Skeletal muscle satellite cell (primary cell): ENCODE measurements at regions not wholly inside any gene's neighbourhood (a gene's known extent, or its start where the extent isn't known, plus 50 kb on each side); places are given as distances from the start of the nearest gene placed in this dataset.

Experiments
- H3K27me3 ChIP-seq: 2 replicates; pipeline ENCODE4 v1.7.0; 2013; ENCODE audit warnings: low read length; ENCODE audit not compliant: control insufficient read depth, insufficient read depth
- H3K36me3 ChIP-seq: 2 replicates; pipeline ENCODE4 v1.7.0; 2013; ENCODE audit warnings: mild to moderate bottlenecking, control low read depth, low read length; ENCODE audit not compliant: insufficient read depth
- H3K4me1 ChIP-seq: 2 replicates; pipeline ENCODE4 v1.7.0; 2013; ENCODE audit warnings: low read length; ENCODE audit not compliant: control insufficient read depth, insufficient read depth
- H3K4me2 ChIP-seq: 2 replicates; pipeline ENCODE4 v1.7.0; 2013; ENCODE audit warnings: mild to moderate bottlenecking, low read length
- H3K4me3 ChIP-seq: 2 replicates; pipeline ENCODE4 v1.7.0; 2013; ENCODE audit warnings: low read length
- H3K9ac ChIP-seq: 2 replicates; pipeline ENCODE4 v1.7.0; 2013; ENCODE audit warnings: mild to moderate bottlenecking, low read depth, low read length, moderate library complexity
- H3K9me3 ChIP-seq: replicated peaks from 2 replicates; pipeline ENCODE4 v1.7.0; 2013; ENCODE audit warnings: mild to moderate bottlenecking, control low read depth, low read length

- H3K4me3 ChIP-seq: no peak overlapping the region
- no peaks in the 10 kb centered on the region for H3K4me1 ChIP-seq
- no peak overlapping the region for H3K9ac ChIP-seq
- no peaks in the 10 kb centered on the region for H3K36me3 ChIP-seq
- no peak overlapping the region for H3K4me2 ChIP-seq
- no peaks in the 10 kb centered on the region for H3K9me3 ChIP-seq
- H3K27me3 ChIP-seq: peaks cover 16% of the 10 kb centered on the region
These were observed 608.1 kb downstream of the QKI start for GRCh38 chr6:164022632-164023031.

- no peak overlapping the region for H3K9ac ChIP-seq
These were observed 607.2 kb downstream of the QKI start for GRCh38 chr6:164021589-164022250.

GRCh38 chr6:164020142-164020541, 605.6 kb downstream of the QKI start:
- Histone ChIP-seq H3K9ac (no peak overlapping the region), H3K4me3 (no peak overlapping the region), H3K4me2 (no peak overlapping the region), H3K4me1 (no peaks in the 10 kb centered on the region), H3K27me3 (peaks cover 16% of the 10 kb centered on the region), H3K36me3 (no peaks in the 10 kb centered on the region), H3K9me3 (no peaks in the 10 kb centered on the region)

More at GRCh38 chr6:164021589-164022250, 607.2 kb downstream of the QKI start:
- Histone ChIP-seq H3K4me3 (no peak overlapping the region), H3K4me2 (no peak overlapping the region), H3K36me3 (no peaks in the 10 kb centered on the region), H3K4me1 (no peaks in the 10 kb centered on the region), H3K9me3 (no peaks in the 10 kb centered on the region), H3K27me3 (peaks cover 16% of the 10 kb centered on the region)

GRCh38 chr6:164018133-164018532, 603.6 kb downstream of the QKI start:
- H3K9ac ChIP-seq: no peak overlapping the region
- peaks cover 10% of the 10 kb centered on the region for H3K27me3 ChIP-seq
- no peak overlapping the region for H3K4me3 ChIP-seq
- H3K4me1 ChIP-seq: no peaks in the 10 kb centered on the region
- H3K4me2 ChIP-seq: no peak overlapping the region
- H3K9me3 ChIP-seq: no peaks in the 10 kb centered on the region
- H3K36me3 ChIP-seq: no peaks in the 10 kb centered on the region

- no peak overlapping the region for H3K9ac ChIP-seq
- H3K4me2 ChIP-seq: no peak overlapping the region
- H3K4me1 ChIP-seq: no peaks in the 10 kb centered on the region
- no peaks in the 10 kb centered on the region for H3K27me3 ChIP-seq
- H3K9me3 ChIP-seq: no peaks in the 10 kb centered on the region
- H3K4me3 ChIP-seq: no peak overlapping the region
- H3K36me3 ChIP-seq: no peaks in the 10 kb centered on the region
These were observed 601.5 kb downstream of the QKI start for GRCh38 chr6:164016056-164016455.

- no peak overlapping the region for H3K9ac ChIP-seq
- H3K4me3 ChIP-seq: no peak overlapping the region
- no peaks in the 10 kb centered on the region for H3K4me1 ChIP-seq
- H3K27me3 ChIP-seq: no peaks in the 10 kb centered on the region
- no peaks in the 10 kb centered on the region for H3K36me3 ChIP-seq
- no peaks in the 10 kb centered on the region for H3K9me3 ChIP-seq
- H3K4me2 ChIP-seq: no peak overlapping the region
These were observed 600.6 kb downstream of the QKI start for GRCh38 chr6:164015088-164015484.

GRCh38 chr6:164014346-164015087, 600.0 kb downstream of the QKI start:
- no peaks in the 10 kb centered on the region for H3K36me3 ChIP-seq
- no peak overlapping the region for H3K9ac ChIP-seq
- H3K4me1 ChIP-seq: no peaks in the 10 kb centered on the region
- H3K4me3 ChIP-seq: no peak overlapping the region
- no peaks in the 10 kb centered on the region for H3K27me3 ChIP-seq
- no peaks in the 10 kb centered on the region for H3K9me3 ChIP-seq
- no peak overlapping the region for H3K4me2 ChIP-seq

GRCh38 chr6:164013480-164014208, 599.1 kb downstream of the QKI start:
- no peak overlapping the region for H3K4me2 ChIP-seq
- no peaks in the 10 kb centered on the region for H3K27me3 ChIP-seq
- H3K9ac ChIP-seq: no peak overlapping the region
- H3K4me3 ChIP-seq: no peak overlapping the region
- no peaks in the 10 kb centered on the region for H3K9me3 ChIP-seq
- H3K4me1 ChIP-seq: no peaks in the 10 kb centered on the region
- no peaks in the 10 kb centered on the region for H3K36me3 ChIP-seq

- H3K27me3 ChIP-seq: no peaks in the 10 kb centered on the region
- no peak overlapping the region for H3K4me3 ChIP-seq
- no peaks in the 10 kb centered on the region for H3K36me3 ChIP-seq
- H3K4me2 ChIP-seq: no peak overlapping the region
- no peaks in the 10 kb centered on the region for H3K4me1 ChIP-seq
- no peaks in the 10 kb centered on the region for H3K9me3 ChIP-seq
- H3K9ac ChIP-seq: no peak overlapping the region
These were observed 596.8 kb downstream of the QKI start for GRCh38 chr6:164011321-164011720.

- no peaks in the 10 kb centered on the region for H3K9me3 ChIP-seq
- H3K4me3 ChIP-seq: no peak overlapping the region
- no peaks in the 10 kb centered on the region for H3K4me1 ChIP-seq
- no peaks in the 10 kb centered on the region for H3K36me3 ChIP-seq
- H3K4me2 ChIP-seq: no peak overlapping the region
- H3K27me3 ChIP-seq: no peaks in the 10 kb centered on the region
- H3K9ac ChIP-seq: no peak overlapping the region
These were observed 596.1 kb downstream of the QKI start for GRCh38 chr6:164010441-164011103.

GRCh38 chr6:164008902-164009301, 594.4 kb downstream of the QKI start:
- H3K9me3 ChIP-seq: no peaks in the 10 kb centered on the region
- no peak overlapping the region for H3K4me3 ChIP-seq

More at GRCh38 chr6:164008902-164009301, 594.4 kb downstream of the QKI start:
- H3K4me2 ChIP-seq: no peak overlapping the region
- H3K36me3 ChIP-seq: no peaks in the 10 kb centered on the region
- no peaks in the 10 kb centered on the region for H3K4me1 ChIP-seq
- no peaks in the 10 kb centered on the region for H3K27me3 ChIP-seq
- no peak overlapping the region for H3K9ac ChIP-seq
